Fibroblast of lung (primary cell): ENCODE measurements at regions not wholly inside any gene's neighbourhood (a gene's known extent, or its start where the extent isn't known, plus 50 kb on each side); places are given as distances from the start of the nearest gene placed in this dataset.

ENCODE experiments used
- DNase-seq, 2 donors: peaks; one replicate each; pipeline versions ENCODE4 v3.0.0 to v3.0.0-alpha.2; 2010; ENCODE audit warnings: low read depth in 2 of 2
- H2AFZ ChIP-seq: 2 replicates; pipeline ENCODE4 v1.5.1; 2012; ENCODE audit warnings: low read length, control low read depth, inconsistent platforms
- H3K27ac ChIP-seq: 2 replicates; pipeline ENCODE4 v1.5.1; 2011; ENCODE audit warnings: low read length, control low read depth; ENCODE audit not compliant: insufficient read depth
- H3K27me3 ChIP-seq: 2 replicates; pipeline ENCODE4 v1.5.1; 2011; ENCODE audit warnings: mild to moderate bottlenecking, low read length; ENCODE audit not compliant: control insufficient read depth, insufficient read depth
- H3K36me3 ChIP-seq: 2 replicates; pipeline ENCODE4 v1.5.1; 2011; ENCODE audit warnings: low read length; ENCODE audit not compliant: control insufficient read depth, insufficient read depth
- H3K4me1 ChIP-seq: 2 replicates; pipeline ENCODE4 v1.5.1; 2011; ENCODE audit warnings: low read length; ENCODE audit not compliant: control insufficient read depth, insufficient read depth; ENCODE audit errors: extremely low read depth
- H3K4me2 ChIP-seq: 2 replicates; pipeline ENCODE4 v1.5.1; 2011; ENCODE audit warnings: low read length, control low read depth; ENCODE audit not compliant: insufficient read depth; ENCODE audit errors: extremely low read depth
- H3K4me3 ChIP-seq, 4 experiments: fragments of 200-600 bp in 1 of 4; sonication (generic) in 1 of 4; replicated peaks in 1 of 4; 2 replicates each; pipeline ENCODE4 v1.5.1; 2011 to 2016; ENCODE audit warnings: low read length in 4 of 4, low read depth in 3 of 4, mild to moderate bottlenecking in 3 of 4, control low read depth in 2 of 4, inconsistent platforms in 1 of 4, mixed read lengths in 1 of 4; ENCODE audit not compliant: insufficient read depth in 1 of 4; ENCODE audit errors: control extremely low read depth in 1 of 4
- H3K79me2 ChIP-seq: 2 replicates; pipeline ENCODE4 v1.5.1; 2012; ENCODE audit warnings: mild to moderate bottlenecking, low read length, inconsistent platforms; ENCODE audit not compliant: control insufficient read depth, insufficient read depth
- H3K9ac ChIP-seq: 2 replicates; pipeline ENCODE4 v1.5.1; 2011; ENCODE audit warnings: mild to moderate bottlenecking, low read length, control low read depth; ENCODE audit not compliant: insufficient read depth
- H3K9me3 ChIP-seq: 2 replicates; pipeline ENCODE4 v1.5.1; 2012; ENCODE audit warnings: low read depth, low read length; ENCODE audit not compliant: control insufficient read depth, insufficient read depth
- H4K20me1 ChIP-seq: 2 replicates; pipeline ENCODE4 v1.5.1; 2011; ENCODE audit warnings: low read length; ENCODE audit not compliant: control insufficient read depth, insufficient read depth; ENCODE audit errors: extremely low read depth
- EZH2 ChIP-seq: IDR thresholded peaks from 2 replicates; pipeline ENCODE4 v1.5.1; 2012; ENCODE audit warnings: low read length, control low read depth, mild to moderate bottlenecking; ENCODE audit errors: missing control alignments
- TF ChIP-seq, protein P1 (sequence below), 2 donors: IDR thresholded peaks in 1 of 2; conservative IDR thresholded peaks in 1 of 2; 1 replicate in 1 of 2; 2 replicates in 1 of 2; pipeline ENCODE4 v1.5.1; 2011 to 2012; ENCODE audit warnings: low read length in 2 of 2, control low read depth in 1 of 2, inconsistent platforms in 1 of 2, low read depth in 1 of 2, mild to moderate bottlenecking in 1 of 2

DNA sequence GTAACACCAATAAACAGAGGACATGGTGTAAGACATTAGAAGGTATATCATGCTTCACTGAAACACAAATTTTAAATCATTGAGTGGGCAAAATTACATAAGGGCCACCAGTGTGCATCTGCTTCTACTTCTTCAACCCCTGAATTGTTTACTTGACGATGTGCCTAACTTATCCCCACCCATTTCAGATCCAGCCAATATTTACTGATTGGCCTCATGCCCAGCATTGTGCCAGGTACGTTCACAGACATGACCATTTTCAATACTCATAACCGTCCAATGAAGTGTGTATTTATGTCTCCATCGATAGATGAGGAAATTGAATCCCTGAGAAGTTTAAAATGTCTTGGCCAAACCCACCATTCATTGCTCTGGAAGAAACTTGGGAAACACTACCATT, 208.3 kb upstream of the MID1 start:
- TF ChIP-seq, protein P1, sequence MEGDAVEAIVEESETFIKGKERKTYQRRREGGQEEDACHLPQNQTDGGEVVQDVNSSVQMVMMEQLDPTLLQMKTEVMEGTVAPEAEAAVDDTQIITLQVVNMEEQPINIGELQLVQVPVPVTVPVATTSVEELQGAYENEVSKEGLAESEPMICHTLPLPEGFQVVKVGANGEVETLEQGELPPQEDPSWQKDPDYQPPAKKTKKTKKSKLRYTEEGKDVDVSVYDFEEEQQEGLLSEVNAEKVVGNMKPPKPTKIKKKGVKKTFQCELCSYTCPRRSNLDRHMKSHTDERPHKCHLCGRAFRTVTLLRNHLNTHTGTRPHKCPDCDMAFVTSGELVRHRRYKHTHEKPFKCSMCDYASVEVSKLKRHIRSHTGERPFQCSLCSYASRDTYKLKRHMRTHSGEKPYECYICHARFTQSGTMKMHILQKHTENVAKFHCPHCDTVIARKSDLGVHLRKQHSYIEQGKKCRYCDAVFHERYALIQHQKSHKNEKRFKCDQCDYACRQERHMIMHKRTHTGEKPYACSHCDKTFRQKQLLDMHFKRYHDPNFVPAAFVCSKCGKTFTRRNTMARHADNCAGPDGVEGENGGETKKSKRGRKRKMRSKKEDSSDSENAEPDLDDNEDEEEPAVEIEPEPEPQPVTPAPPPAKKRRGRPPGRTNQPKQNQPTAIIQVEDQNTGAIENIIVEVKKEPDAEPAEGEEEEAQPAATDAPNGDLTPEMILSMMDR (conservative IDR thresholded peaks at IDR 0.05 in 1 of 2, IDR thresholded peaks at IDR 0.05 in 1 of 2; ENCODE audit: low read depth in 1 of 2, low read length in 2 of 2), result no peak
- TF ChIP-seq EZH2, result no peak
- Histone ChIP-seq H3K27ac (no peak overlapping the region), H3K4me1 (no peaks in the 10 kb centered on the region), H3K9ac (no peak overlapping the region), H3K9me3 (no peaks in the 10 kb centered on the region), H3K4me3 (no peak overlapping the region), H4K20me1 (no peaks in the 10 kb centered on the region), H3K79me2 (no peaks in the 10 kb centered on the region), H3K4me2 (no peak overlapping the region), H3K36me3 (no peaks in the 10 kb centered on the region), H2AFZ (no peak overlapping the region), H3K27me3 (no peaks in the 10 kb centered on the region)
- no peak for DNase-seq

DNA sequence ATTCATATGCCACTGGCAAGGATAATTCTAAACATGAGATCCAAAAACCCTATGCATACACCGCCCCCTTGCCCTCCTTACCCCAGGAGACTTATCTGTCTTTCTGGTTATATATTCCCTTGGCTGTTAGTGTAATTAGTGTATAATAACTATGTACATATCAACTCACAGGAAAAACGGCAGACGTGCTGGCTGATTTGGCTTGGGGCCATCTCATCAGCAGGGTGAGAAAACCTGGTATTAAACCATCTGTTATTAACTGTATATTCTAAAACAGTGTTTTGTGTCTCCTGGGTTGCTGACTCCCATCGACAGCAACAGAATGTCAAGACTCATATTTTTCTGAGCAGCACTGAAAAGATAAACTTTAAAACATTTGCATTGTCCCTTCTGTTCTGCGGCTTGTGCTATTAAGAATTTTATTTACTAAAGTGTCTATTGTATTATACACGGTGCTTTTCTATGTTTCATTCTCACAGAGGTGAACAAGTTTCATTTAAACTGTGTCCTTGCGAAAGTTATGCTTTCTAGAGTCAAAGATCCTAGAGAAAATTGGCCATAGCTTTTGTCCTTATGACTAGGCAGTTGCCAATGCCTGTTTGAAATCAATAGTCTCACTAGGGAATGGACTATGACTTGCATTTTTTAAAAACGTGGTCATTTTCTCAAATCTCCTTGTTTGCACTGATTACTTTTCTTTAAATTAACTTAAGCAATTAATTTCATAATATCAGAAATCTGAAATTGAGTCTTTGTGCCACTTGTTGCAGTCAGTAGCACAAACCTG, 211.5 kb upstream of the MID1 start:
- no peaks in the 10 kb centered on the region for H3K4me1 ChIP-seq

DNA sequence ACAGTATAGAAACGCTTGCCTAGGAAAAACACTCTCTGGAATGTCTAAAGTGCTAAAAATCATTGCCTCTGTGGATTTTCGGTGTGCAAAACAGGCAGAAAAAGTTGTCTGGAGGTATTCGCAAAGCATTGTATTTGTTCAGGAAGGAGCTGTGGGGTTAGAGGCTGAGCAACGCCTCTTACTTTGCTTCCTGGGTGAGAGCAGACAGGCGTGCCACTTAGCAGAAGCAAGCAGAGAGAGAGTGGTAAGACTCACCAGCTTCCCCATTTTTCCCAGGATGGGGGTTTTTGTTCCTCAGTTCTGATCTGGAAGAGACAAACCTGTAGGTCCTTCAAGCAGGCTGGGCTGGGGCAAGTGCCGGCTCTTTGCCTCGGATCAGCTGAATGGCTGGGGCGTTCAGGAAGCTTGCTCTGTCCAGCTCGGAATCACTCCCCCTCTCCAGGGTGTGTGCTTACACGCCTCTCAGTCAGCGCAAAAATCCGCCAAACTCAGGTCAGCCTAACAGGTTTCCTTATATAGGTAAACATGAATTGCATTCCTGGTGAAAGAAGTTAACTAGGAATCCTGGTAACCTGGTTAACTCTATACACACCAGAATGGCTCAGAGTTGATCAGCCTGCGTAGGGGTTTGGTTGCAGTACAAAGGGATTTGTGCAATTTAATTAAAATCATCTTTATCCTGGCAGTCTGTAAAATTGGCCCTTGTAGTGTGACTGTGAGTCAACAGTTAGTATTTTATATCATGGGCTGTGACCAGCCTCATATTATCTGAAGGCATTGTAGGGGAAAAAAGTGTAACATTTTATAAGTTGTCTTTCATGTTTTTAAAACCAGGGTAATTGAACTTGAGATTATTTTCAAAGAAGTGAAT, 213.1 kb upstream of the MID1 start:
- Histone ChIP-seq H3K4me2 (no peak overlapping the region), H3K9me3 (no peaks in the 10 kb centered on the region), H3K36me3 (no peaks in the 10 kb centered on the region), H3K9ac (no peak overlapping the region), H3K27me3 (no peaks in the 10 kb centered on the region), H3K79me2 (no peaks in the 10 kb centered on the region), H3K4me1 (no peaks in the 10 kb centered on the region), H4K20me1 (no peaks in the 10 kb centered on the region), H3K4me3 (peak overlapping the region in 1 of 4 experiments; percentile 14), H2AFZ (no peak overlapping the region), H3K27ac (no peak overlapping the region)
- no peak for TF ChIP-seq EZH2
- TF ChIP-seq, protein P1 (conservative IDR thresholded peaks at IDR 0.05 in 1 of 2, IDR thresholded peaks at IDR 0.05 in 1 of 2; ENCODE audit: low read depth in 1 of 2, low read length in 2 of 2), result no peak
- DNase-seq, result peak in 1 of 2 donors; percentile 48

More for the DNA sequence above, 211.5 kb upstream of the MID1 start:
- no peak overlapping the region for H3K27ac ChIP-seq
- no peaks in the 10 kb centered on the region for H3K36me3 ChIP-seq
- H3K27me3 ChIP-seq, result no peaks in the 10 kb centered on the region
- no peaks in the 10 kb centered on the region for H3K79me2 ChIP-seq
- no peak for TF ChIP-seq EZH2
- TF ChIP-seq, protein P1 (conservative IDR thresholded peaks at IDR 0.05 in 1 of 2, IDR thresholded peaks at IDR 0.05 in 1 of 2; ENCODE audit: low read depth in 1 of 2, low read length in 2 of 2), result no peak
- H3K4me2 ChIP-seq, result no peak overlapping the region
- no peak for DNase-seq
- no peak overlapping the region for H2AFZ ChIP-seq
- no peaks in the 10 kb centered on the region for H3K9me3 ChIP-seq
- no peak overlapping the region for H3K4me3 ChIP-seq
- H4K20me1 ChIP-seq, result no peaks in the 10 kb centered on the region
- H3K9ac ChIP-seq, result no peak overlapping the region
